ENCODE measurements at regions not wholly inside any gene's neighbourhood (a gene's known extent, or its start where the extent isn't known, plus 50 kb on each side); places are given as distances from the start of the nearest gene placed in this dataset.

DNA sequence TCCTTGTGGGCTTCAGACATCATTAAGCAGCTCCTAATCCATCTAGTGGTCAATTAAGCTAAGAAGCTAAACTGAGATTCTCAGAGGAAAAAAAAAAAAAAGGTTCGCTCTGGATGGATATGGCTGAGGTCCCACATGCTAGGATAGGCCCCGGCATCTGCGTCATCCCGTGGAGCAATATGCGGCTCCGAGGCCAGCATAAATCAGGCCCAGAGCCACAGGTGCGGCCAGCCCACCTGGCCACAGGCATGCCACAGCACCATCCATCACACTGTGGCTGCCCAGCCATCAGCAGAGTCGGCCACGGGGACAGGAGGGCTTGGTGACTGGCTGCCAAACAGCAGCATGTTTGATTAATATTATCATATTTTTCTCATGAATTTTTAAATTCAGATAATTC is 106.9 kb upstream of the TIAM1 start:
- Histone ChIP-seq H3K27me3 (ENCODE audit: insufficient read depth, poor library complexity, severe bottlenecking) (no peaks in the 10 kb centered on the region), H3K4me3 (replicated peaks; ENCODE audit: insufficient read depth, low read length) (no peak overlapping the region), H3K27ac (replicated peaks) (no peak overlapping the region)
- no peak for DNase-seq (ENCODE audit: low read depth in 1 of 2, low spot score in 1 of 2)
- TF ChIP-seq, protein P1, sequence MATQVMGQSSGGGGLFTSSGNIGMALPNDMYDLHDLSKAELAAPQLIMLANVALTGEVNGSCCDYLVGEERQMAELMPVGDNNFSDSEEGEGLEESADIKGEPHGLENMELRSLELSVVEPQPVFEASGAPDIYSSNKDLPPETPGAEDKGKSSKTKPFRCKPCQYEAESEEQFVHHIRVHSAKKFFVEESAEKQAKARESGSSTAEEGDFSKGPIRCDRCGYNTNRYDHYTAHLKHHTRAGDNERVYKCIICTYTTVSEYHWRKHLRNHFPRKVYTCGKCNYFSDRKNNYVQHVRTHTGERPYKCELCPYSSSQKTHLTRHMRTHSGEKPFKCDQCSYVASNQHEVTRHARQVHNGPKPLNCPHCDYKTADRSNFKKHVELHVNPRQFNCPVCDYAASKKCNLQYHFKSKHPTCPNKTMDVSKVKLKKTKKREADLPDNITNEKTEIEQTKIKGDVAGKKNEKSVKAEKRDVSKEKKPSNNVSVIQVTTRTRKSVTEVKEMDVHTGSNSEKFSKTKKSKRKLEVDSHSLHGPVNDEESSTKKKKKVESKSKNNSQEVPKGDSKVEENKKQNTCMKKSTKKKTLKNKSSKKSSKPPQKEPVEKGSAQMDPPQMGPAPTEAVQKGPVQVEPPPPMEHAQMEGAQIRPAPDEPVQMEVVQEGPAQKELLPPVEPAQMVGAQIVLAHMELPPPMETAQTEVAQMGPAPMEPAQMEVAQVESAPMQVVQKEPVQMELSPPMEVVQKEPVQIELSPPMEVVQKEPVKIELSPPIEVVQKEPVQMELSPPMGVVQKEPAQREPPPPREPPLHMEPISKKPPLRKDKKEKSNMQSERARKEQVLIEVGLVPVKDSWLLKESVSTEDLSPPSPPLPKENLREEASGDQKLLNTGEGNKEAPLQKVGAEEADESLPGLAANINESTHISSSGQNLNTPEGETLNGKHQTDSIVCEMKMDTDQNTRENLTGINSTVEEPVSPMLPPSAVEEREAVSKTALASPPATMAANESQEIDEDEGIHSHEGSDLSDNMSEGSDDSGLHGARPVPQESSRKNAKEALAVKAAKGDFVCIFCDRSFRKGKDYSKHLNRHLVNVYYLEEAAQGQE (IDR thresholded peaks at IDR 0.05; ENCODE audit: insufficient replicate concordance, low read depth), result no peak
- TF ChIP-seq, protein P2, sequence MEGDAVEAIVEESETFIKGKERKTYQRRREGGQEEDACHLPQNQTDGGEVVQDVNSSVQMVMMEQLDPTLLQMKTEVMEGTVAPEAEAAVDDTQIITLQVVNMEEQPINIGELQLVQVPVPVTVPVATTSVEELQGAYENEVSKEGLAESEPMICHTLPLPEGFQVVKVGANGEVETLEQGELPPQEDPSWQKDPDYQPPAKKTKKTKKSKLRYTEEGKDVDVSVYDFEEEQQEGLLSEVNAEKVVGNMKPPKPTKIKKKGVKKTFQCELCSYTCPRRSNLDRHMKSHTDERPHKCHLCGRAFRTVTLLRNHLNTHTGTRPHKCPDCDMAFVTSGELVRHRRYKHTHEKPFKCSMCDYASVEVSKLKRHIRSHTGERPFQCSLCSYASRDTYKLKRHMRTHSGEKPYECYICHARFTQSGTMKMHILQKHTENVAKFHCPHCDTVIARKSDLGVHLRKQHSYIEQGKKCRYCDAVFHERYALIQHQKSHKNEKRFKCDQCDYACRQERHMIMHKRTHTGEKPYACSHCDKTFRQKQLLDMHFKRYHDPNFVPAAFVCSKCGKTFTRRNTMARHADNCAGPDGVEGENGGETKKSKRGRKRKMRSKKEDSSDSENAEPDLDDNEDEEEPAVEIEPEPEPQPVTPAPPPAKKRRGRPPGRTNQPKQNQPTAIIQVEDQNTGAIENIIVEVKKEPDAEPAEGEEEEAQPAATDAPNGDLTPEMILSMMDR (IDR thresholded peaks at IDR 0.05; ENCODE audit: insufficient read depth, low read length), result no peak
- TF ChIP-seq POLR2AphosphoS5 (IDR thresholded peaks at IDR 0.05; ENCODE audit: low read depth) (no peak), GABPA (IDR thresholded peaks at IDR 0.05; ENCODE audit: low read depth) (no peak), SPI1 (IDR thresholded peaks at IDR 0.05; ENCODE audit: borderline replicate concordance, low read depth) (no peak)

DNA sequence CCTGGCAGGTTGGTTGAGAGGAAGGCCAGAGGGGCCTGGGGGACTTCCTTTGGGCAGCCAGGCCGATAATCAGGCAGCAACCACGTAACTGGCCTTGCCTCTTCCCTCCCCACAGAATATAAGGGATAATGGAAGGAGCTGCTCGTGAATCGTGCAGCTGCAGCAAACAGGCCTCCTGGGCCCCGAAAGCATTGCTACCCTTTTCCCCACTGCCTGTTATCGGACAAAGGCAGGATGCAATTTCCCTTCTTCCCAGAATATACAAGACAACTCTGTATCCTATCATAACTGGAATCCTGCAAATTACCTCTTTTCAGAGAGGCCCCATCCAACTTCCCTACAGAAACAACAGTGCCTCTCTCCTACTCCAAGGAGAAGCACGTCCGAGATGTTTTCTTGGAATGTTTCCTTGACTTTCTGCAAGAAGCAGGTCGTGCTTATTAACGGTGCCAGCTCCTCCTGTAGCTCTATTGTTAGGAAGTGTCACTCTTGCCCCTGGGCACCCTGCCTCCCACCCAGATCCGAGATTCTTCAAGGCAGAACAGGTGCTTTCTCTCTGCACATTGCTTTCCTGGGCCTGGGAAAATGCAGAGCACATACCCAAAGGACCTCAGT is 106.0 kb upstream of the TIAM1 start:
- TF ChIP-seq, protein P1 (IDR thresholded peaks at IDR 0.05; ENCODE audit: insufficient replicate concordance, low read depth), result no peak
- TF ChIP-seq GABPA (IDR thresholded peaks at IDR 0.05; ENCODE audit: low read depth), result no peak
- no peak for TF ChIP-seq SPI1 (IDR thresholded peaks at IDR 0.05; ENCODE audit: borderline replicate concordance, low read depth)
- no peak for TF ChIP-seq POLR2AphosphoS5 (IDR thresholded peaks at IDR 0.05; ENCODE audit: low read depth)
- TF ChIP-seq, protein P2 (IDR thresholded peaks at IDR 0.05; ENCODE audit: insufficient read depth, low read length), result no peak
- DNase-seq (ENCODE audit: low read depth in 1 of 2, low spot score in 1 of 2), result no peak
- Histone ChIP-seq H3K27ac (replicated peaks) (no peak overlapping the region), H3K4me3 (replicated peaks; ENCODE audit: insufficient read depth, low read length) (no peak overlapping the region), H3K27me3 (ENCODE audit: insufficient read depth, poor library complexity, severe bottlenecking) (no peaks in the 10 kb centered on the region)

DNA sequence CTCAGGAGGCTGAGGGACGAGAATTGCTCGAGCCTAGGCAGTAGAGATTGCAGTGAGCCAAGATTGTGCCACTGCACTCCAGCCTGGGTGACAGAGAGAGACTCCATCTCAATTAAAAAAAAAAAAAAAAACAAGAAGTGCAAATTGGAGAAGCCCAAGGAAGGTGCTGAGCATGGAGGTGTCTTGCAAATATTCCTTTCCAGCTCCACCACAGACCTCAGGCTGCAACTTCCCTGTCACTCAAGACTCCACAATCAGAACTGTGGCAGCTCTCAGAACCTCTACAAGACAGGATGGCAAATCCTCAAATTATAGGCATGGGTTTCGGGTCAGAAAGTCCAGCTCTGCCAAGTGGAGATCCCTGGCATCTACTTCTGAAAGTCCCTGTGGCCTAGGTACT is 104.4 kb upstream of the TIAM1 start:
- no peak overlapping the region for H3K27ac ChIP-seq (replicated peaks)
- H3K27me3 ChIP-seq (ENCODE audit: insufficient read depth, poor library complexity, severe bottlenecking), result no peaks in the 10 kb centered on the region
- DNase-seq (ENCODE audit: low read depth in 1 of 2, low spot score in 1 of 2), result no peak
- no peak for TF ChIP-seq GABPA (IDR thresholded peaks at IDR 0.05; ENCODE audit: low read depth)
- TF ChIP-seq, protein P2 (IDR thresholded peaks at IDR 0.05; ENCODE audit: insufficient read depth, low read length), result no peak
- TF ChIP-seq, protein P1 (IDR thresholded peaks at IDR 0.05; ENCODE audit: insufficient replicate concordance, low read depth), result no peak
- no peak for TF ChIP-seq POLR2AphosphoS5 (IDR thresholded peaks at IDR 0.05; ENCODE audit: low read depth)
- TF ChIP-seq SPI1 (IDR thresholded peaks at IDR 0.05; ENCODE audit: borderline replicate concordance, low read depth), result no peak
- H3K4me3 ChIP-seq (replicated peaks; ENCODE audit: insufficient read depth, low read length), result no peak overlapping the region

Data from HL-60 (cell line).